ENCODE measurements at regions not wholly inside any gene's neighbourhood (a gene's known extent, or its start where the extent isn't known, plus 50 kb on each side); places are given as distances from the start of the nearest gene placed in this dataset.

DNA sequence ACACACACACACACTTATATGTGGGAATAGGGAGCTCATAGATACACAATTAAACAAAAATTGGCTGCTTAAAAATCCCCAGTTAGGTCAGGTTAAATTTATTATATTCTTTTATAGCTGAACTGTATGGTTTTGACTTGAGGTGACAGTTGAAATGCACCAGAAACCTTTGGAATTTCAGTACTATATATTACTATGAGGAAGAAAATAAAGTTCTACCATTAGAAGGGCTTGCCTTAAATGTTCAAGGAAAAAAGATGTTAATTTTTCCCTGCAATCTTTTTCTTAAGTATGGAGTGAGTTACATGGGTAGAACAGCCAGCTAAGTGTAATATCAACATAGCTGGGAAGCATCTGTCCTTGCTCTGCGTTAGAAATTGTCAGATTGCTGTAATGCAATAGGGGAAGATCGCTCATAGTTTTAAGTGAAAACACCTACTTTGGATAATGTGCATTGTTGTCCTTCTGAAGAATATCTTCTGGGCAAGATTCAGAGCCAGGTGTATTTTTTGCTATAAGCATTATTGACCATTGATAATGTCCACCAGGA, 415.8 kb upstream of the MKI67 start:
- H3K27me3 Mint-ChIP-seq (ENCODE audit: insufficient read depth, low read depth), result peaks cover 6% of the 10 kb centered on the region
- no peak for DNase-seq (ENCODE audit: low spot score)
- no peak overlapping the region for H3K27ac ChIP-seq

DNA sequence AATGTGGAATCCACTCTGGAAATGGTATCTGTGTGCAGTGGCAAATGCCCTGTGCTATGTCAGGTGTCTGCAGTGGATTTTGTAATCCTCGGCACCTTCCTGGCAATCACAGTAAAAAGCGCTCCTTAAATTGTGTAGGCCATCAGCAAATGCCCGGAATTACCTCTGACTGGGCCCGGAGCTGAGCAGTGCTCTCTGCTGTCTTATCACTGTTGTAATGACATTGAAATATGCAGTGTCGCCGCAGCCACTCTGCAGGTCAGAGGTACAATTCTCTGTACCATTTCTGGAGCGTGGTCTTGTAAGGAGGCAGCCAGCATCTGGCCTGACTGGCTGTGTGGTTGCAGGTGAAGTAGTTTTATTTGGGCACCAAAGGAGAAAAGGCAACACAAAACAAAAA, 416.4 kb upstream of the MKI67 start:
- peaks cover 11% of the 10 kb centered on the region for H3K4me1 ChIP-seq
- TF ChIP-seq EZH2phosphoT487 (IDR thresholded peaks at IDR 0.05) (no peak), EZH2 (IDR thresholded peaks at IDR 0.05) (no peak)
- TF ChIP-seq, protein P1, sequence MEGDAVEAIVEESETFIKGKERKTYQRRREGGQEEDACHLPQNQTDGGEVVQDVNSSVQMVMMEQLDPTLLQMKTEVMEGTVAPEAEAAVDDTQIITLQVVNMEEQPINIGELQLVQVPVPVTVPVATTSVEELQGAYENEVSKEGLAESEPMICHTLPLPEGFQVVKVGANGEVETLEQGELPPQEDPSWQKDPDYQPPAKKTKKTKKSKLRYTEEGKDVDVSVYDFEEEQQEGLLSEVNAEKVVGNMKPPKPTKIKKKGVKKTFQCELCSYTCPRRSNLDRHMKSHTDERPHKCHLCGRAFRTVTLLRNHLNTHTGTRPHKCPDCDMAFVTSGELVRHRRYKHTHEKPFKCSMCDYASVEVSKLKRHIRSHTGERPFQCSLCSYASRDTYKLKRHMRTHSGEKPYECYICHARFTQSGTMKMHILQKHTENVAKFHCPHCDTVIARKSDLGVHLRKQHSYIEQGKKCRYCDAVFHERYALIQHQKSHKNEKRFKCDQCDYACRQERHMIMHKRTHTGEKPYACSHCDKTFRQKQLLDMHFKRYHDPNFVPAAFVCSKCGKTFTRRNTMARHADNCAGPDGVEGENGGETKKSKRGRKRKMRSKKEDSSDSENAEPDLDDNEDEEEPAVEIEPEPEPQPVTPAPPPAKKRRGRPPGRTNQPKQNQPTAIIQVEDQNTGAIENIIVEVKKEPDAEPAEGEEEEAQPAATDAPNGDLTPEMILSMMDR (IDR thresholded peaks at IDR 0.05), result no peak
- H3F3A ChIP-seq (ENCODE audit: low read depth), result peaks cover 5% of the 10 kb centered on the region
- no peak overlapping the region for H3K4me3 ChIP-seq
- H3K9me3 Mint-ChIP-seq, result no peaks in the 10 kb centered on the region
- H3K4me3 Mint-ChIP-seq, result no peak overlapping the region
- no peak overlapping the region for H3K27ac Mint-ChIP-seq
- H3K27ac ChIP-seq, result no peak overlapping the region
- peaks cover 40% of the 10 kb centered on the region for H3K4me1 Mint-ChIP-seq
- no peaks in the 10 kb centered on the region for H3K9me3 ChIP-seq (ENCODE audit: low read depth)
- no peaks in the 10 kb centered on the region for H3K36me3 Mint-ChIP-seq
- H3K27me3 Mint-ChIP-seq (ENCODE audit: insufficient read depth, low read depth), result peaks cover 6% of the 10 kb centered on the region
- H3K9ac ChIP-seq, result no peak overlapping the region
- H3K79me2 ChIP-seq (ENCODE audit: low read depth), result no peaks in the 10 kb centered on the region
- H3K4me2 ChIP-seq, result no peak overlapping the region
- no peaks in the 10 kb centered on the region for H4K20me1 ChIP-seq (ENCODE audit: low read depth)
- DNase-seq (ENCODE audit: low spot score), result no peak
- no peak overlapping the region for H2AFZ ChIP-seq (replicated peaks)
- peaks cover 59% of the 10 kb centered on the region for H3K27me3 ChIP-seq
- H3K36me3 ChIP-seq, result no peaks in the 10 kb centered on the region

More for the DNA sequence above, 415.8 kb upstream of the MKI67 start:
- Histone ChIP-seq H3K36me3 (no peaks in the 10 kb centered on the region), H3K9ac (no peak overlapping the region), H3K4me1 (peaks cover 13% of the 10 kb centered on the region), H3K4me3 (no peak overlapping the region), H3F3A (ENCODE audit: low read depth) (peaks cover 5% of the 10 kb centered on the region), H3K4me2 (no peak overlapping the region), H2AFZ (replicated peaks) (no peak overlapping the region), H3K27me3 (peaks cover 59% of the 10 kb centered on the region), H3K79me2 (ENCODE audit: low read depth) (no peaks in the 10 kb centered on the region), H3K9me3 (ENCODE audit: low read depth) (no peaks in the 10 kb centered on the region), H4K20me1 (ENCODE audit: low read depth) (no peaks in the 10 kb centered on the region)
- TF ChIP-seq EZH2 (IDR thresholded peaks at IDR 0.05) (no peak), EZH2phosphoT487 (IDR thresholded peaks at IDR 0.05) (no peak)
- TF ChIP-seq, protein P1 (IDR thresholded peaks at IDR 0.05), result no peak
- H3K4me3 Mint-ChIP-seq, result no peak overlapping the region
- no peak overlapping the region for H3K27ac Mint-ChIP-seq
- no peaks in the 10 kb centered on the region for H3K9me3 Mint-ChIP-seq
- H3K4me1 Mint-ChIP-seq, result peaks cover 42% of the 10 kb centered on the region
- H3K36me3 Mint-ChIP-seq, result no peaks in the 10 kb centered on the region

DNA sequence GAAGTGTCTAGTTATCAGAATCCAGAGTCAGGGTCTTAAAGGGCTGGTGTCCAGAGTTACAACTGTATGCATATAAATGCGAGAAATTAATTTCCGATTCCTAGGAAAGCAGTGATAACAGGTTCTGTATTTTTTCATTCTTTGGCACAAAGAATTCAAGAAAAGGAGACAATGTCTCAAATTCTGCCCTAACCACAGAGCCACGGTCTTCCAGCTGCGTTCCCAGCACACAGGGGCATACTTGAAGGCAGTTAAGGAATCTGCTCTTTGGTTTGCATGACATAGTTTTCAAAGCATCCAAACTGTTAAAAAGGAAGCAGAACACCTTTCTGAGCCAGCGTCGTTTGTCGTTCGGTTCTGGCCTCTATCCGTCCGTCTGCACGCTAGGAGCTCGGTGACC, 416.9 kb upstream of the MKI67 start:
- TF ChIP-seq, protein P1 (IDR thresholded peaks at IDR 0.05), result no peak
- TF ChIP-seq EZH2 (IDR thresholded peaks at IDR 0.05) (no peak), EZH2phosphoT487 (IDR thresholded peaks at IDR 0.05) (no peak)
- H3K27ac Mint-ChIP-seq, result no peak overlapping the region
- Histone ChIP-seq H3K9me3 (ENCODE audit: low read depth) (no peaks in the 10 kb centered on the region), H3K27ac (no peak overlapping the region), H3K4me3 (no peak overlapping the region), H3F3A (ENCODE audit: low read depth) (peaks cover 5% of the 10 kb centered on the region), H3K9ac (no peak overlapping the region), H4K20me1 (ENCODE audit: low read depth) (no peaks in the 10 kb centered on the region), H3K4me2 (no peak overlapping the region), H3K79me2 (ENCODE audit: low read depth) (no peaks in the 10 kb centered on the region), H3K27me3 (peaks cover 57% of the 10 kb centered on the region), H2AFZ (replicated peaks) (no peak overlapping the region), H3K4me1 (peaks cover 6% of the 10 kb centered on the region), H3K36me3 (no peaks in the 10 kb centered on the region)
- H3K9me3 Mint-ChIP-seq, result no peaks in the 10 kb centered on the region
- H3K4me3 Mint-ChIP-seq, result no peak overlapping the region
- no peak for DNase-seq (ENCODE audit: low spot score)
- no peaks in the 10 kb centered on the region for H3K36me3 Mint-ChIP-seq
- peaks cover 6% of the 10 kb centered on the region for H3K27me3 Mint-ChIP-seq (ENCODE audit: insufficient read depth, low read depth)
- H3K4me1 Mint-ChIP-seq, result peaks cover 36% of the 10 kb centered on the region
